A673 (cell line): ENCODE measurements at regions not wholly inside any gene's neighbourhood (a gene's known extent, or its start where the extent isn't known, plus 50 kb on each side); places are given as distances from the start of the nearest gene placed in this dataset.

ENCODE experiments used
- BruUV-seq: library from RNA; stranded (reverse); fragments of 400-500 nt; replicated peaks from 2 replicates; lab custom pipeline; 2021; lab: Mats Ljungman, UMichigan
- CTCF ChIA-PET: fragments of 300-600 bp; sonication (Branson Sonifier 250); formaldehyde crosslinking; loops from one replicate; lab custom pipeline; 2022; ENCODE audit warnings: antibody characterized with exemption; lab: Charles Lee
- POLR2A ChIA-PET: fragments of 300-600 bp; sonication (Branson Sonifier 250); formaldehyde crosslinking; loops from one replicate; lab custom pipeline; 2022; ENCODE audit warnings: antibody characterized with exemption; ENCODE audit not compliant: low non-redundant PET; lab: Charles Lee
- DNase-seq: peaks from one replicate; pipeline ENCODE4 v3.0.0-alpha.2; 2015; ENCODE audit warnings: low spot score
- H3K27ac ChIP-seq: fragments of 200-600 bp; sonication (generic); 2 replicates; pipeline ENCODE4 v1.5.1; 2016; ENCODE audit warnings: mixed run types, low read depth, mild to moderate bottlenecking, mixed read lengths, antibody characterized with exemption, low read length; ENCODE audit not compliant: poor library complexity, severe bottlenecking
- H3K27me3 ChIP-seq: fragments of 200-600 bp; sonication (generic); replicated peaks from 2 replicates; pipeline ENCODE4 v1.6.1; 2017; ENCODE audit warnings: mixed run types, low read depth, mild to moderate bottlenecking, mixed read lengths, antibody characterized with exemption, low read length; ENCODE audit not compliant: insufficient read depth, poor library complexity
- H3K36me3 ChIP-seq: fragments of 200-600 bp; sonication (generic); 2 replicates; pipeline ENCODE4 v1.6.1; 2016; ENCODE audit warnings: mixed run types, mild to moderate bottlenecking, mixed read lengths, antibody characterized with exemption, low read length; ENCODE audit not compliant: insufficient read depth, poor library complexity, severe bottlenecking
- H3K4me1 ChIP-seq: fragments of 200-600 bp; sonication (generic); 2 replicates; pipeline ENCODE4 v1.6.1; 2017; ENCODE audit warnings: mixed run types, mild to moderate bottlenecking, mixed read lengths, antibody characterized with exemption, low read length; ENCODE audit not compliant: insufficient read depth, poor library complexity, severe bottlenecking
- H3K4me3 ChIP-seq: fragments of 200-600 bp; sonication (generic); 2 replicates; pipeline ENCODE4 v1.5.1; 2016; ENCODE audit warnings: low read depth, mixed run types, mild to moderate bottlenecking, mixed read lengths, low read length; ENCODE audit not compliant: poor library complexity, severe bottlenecking
- H3K9me3 ChIP-seq: fragments of 200-600 bp; sonication (generic); 2 replicates; pipeline ENCODE4 v1.6.1; 2016; ENCODE audit warnings: mixed run types, low read depth, mild to moderate bottlenecking, mixed read lengths, antibody characterized with exemption, low read length; ENCODE audit not compliant: poor library complexity, severe bottlenecking
- CTCF ChIP-seq: fragments of 300-800, 200-600 bp; sonication (generic); conservative IDR thresholded peaks from 2 replicates; pipeline ENCODE4 v1.5.1; 2017; ENCODE audit warnings: low read depth, mild to moderate bottlenecking, antibody characterized with exemption, low read length, moderate library complexity, mixed read lengths
- EZH2 ChIP-seq: fragments of 200-600 bp; sonication (generic); IDR thresholded peaks from 2 replicates; pipeline ENCODE4 v1.6.1; 2017; ENCODE audit warnings: borderline replicate concordance, low read depth, mild to moderate bottlenecking, mixed read lengths, antibody characterized with exemption, low read length; ENCODE audit not compliant: poor library complexity, severe bottlenecking
- intact Hi-C: fragments of 100-400 bp; cut with micrococcal nuclease; formaldehyde crosslinking; loops from one replicate; pipeline ENCODE4 v1.10.0; 2022; ENCODE audit not compliant: unreplicated experiment

DNA sequence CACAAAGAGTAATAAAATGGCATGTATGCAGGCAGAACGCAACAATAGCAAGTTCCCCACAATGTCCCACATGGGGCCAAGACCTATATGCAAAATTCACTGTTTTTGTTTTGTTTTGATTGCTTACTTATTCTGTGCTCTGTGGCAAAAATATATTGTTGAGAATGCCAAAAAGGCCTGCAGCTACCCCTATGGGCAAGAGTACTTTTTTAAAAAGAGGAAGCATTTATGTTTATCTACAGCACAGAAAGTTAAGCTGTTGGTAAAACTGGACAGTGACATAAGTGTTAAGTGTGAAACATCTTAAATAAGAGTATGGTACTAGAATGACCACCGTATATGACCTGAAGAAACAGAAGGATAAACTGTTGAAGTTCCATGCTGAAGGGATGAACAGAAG is 301.9 kb upstream of the ZC3H12C start:
- no peak for TF ChIP-seq EZH2
- TF ChIP-seq CTCF = no peak
- intact Hi-C loops = no loop called here
- Histone ChIP-seq H3K4me1 (no peaks in the 10 kb centered on the region), H3K4me3 (no peak overlapping the region), H3K36me3 (no peaks in the 10 kb centered on the region), H3K27ac (no peak overlapping the region), H3K27me3 (no peaks in the 10 kb centered on the region), H3K9me3 (no peaks in the 10 kb centered on the region)
- DNase-seq = no peak
- ChIA-PET CTCF (no interaction called here), POLR2A (no interaction called here)
- no TSS peak for BruUV-seq

GRCh38 chr11:109794501-109794900 is 298.7 kb upstream of the ZC3H12C start:
- no peaks in the 10 kb centered on the region for H3K4me1 ChIP-seq
- ChIA-PET CTCF (no interaction called here), POLR2A (no interaction called here)
- H3K27me3 ChIP-seq = no peaks in the 10 kb centered on the region
- H3K27ac ChIP-seq = no peak overlapping the region
- H3K4me3 ChIP-seq = no peak overlapping the region
- intact Hi-C loops = no loop called here
- no TSS peak for BruUV-seq
- no peaks in the 10 kb centered on the region for H3K36me3 ChIP-seq
- no peaks in the 10 kb centered on the region for H3K9me3 ChIP-seq
- TF ChIP-seq CTCF (no peak), EZH2 (no peak)
- DNase-seq = no peak

DNA sequence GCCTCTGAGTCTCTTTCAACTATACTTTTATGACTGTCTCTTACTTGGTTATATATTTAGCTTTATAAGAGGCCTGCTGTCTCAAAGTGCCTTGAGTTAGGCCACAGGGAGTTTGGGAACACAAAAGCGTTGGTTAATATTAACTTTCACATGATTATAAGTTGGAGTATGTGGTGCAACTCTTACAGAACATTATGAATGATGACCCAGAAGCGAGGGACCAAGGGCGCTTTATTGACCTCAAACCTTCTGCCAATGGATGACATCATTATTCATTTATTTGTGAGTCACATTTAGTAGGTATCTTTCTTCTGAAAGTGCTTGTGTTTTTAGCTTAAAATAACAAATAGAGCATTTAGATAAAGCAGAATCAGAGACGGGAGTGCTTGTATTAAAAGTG is 298.0 kb upstream of the ZC3H12C start:
- ChIA-PET POLR2A (no interaction called here), CTCF (no interaction called here)
- H3K4me3 ChIP-seq = no peak overlapping the region
- TF ChIP-seq EZH2 (no peak), CTCF (no peak)
- intact Hi-C loops = no loop called here
- no peaks in the 10 kb centered on the region for H3K27me3 ChIP-seq
- BruUV-seq = no TSS peak
- H3K9me3 ChIP-seq = no peaks in the 10 kb centered on the region
- no peaks in the 10 kb centered on the region for H3K36me3 ChIP-seq
- DNase-seq = no peak
- H3K4me1 ChIP-seq = no peaks in the 10 kb centered on the region
- H3K27ac ChIP-seq = no peak overlapping the region
